Hepatocyte (in vitro differentiated cells): ENCODE measurements at regions not wholly inside any gene's neighbourhood (a gene's known extent, or its start where the extent isn't known, plus 50 kb on each side); places are given as distances from the start of the nearest gene placed in this dataset.

Source experiments
- DNase-seq: peaks from one replicate; pipeline ENCODE4 v3.0.0-alpha.2; 2016; ENCODE audit warnings: low spot score
- H2AFZ ChIP-seq: fragments of 200-600 bp; sonication (generic); 2 replicates; pipeline ENCODE4 v1.6.0; 2016; ENCODE audit warnings: antibody characterized with exemption, mild to moderate bottlenecking
- H3K27ac ChIP-seq: fragments of 200-600 bp; sonication (generic); 2 replicates; pipeline ENCODE4 v1.5.1; 2016; ENCODE audit warnings: mild to moderate bottlenecking
- H3K27me3 ChIP-seq: fragments of 200-600 bp; sonication (generic); 2 replicates; pipeline ENCODE4 v1.6.1; 2016
- H3K36me3 ChIP-seq: fragments of 200-600 bp; sonication (generic); replicated peaks from 2 replicates; pipeline ENCODE4 v1.5.1; 2016; ENCODE audit warnings: low read depth; ENCODE audit not compliant: insufficient read depth
- H3K4me1 ChIP-seq: fragments of 200-600 bp; sonication (generic); 2 replicates; pipeline ENCODE4 v1.5.1; 2016; ENCODE audit warnings: mild to moderate bottlenecking, moderate library complexity; ENCODE audit not compliant: insufficient read depth
- H3K4me2 ChIP-seq: fragments of 200-600 bp; sonication (generic); 2 replicates; pipeline ENCODE4 v1.6.0; 2016
- H3K4me3 ChIP-seq: fragments of 200-600 bp; sonication (generic); 2 replicates; pipeline ENCODE4 v1.5.1; 2016; ENCODE audit warnings: mild to moderate bottlenecking
- H3K79me2 ChIP-seq: fragments of 200-600 bp; sonication (generic); 2 replicates; pipeline ENCODE4 v1.6.0; 2017; ENCODE audit warnings: mild to moderate bottlenecking
- H3K9me2 ChIP-seq: fragments of 200-600 bp; sonication (generic); replicated peaks from 2 replicates; pipeline ENCODE4 v1.6.0; 2017; ENCODE audit warnings: mild to moderate bottlenecking; ENCODE audit not compliant: insufficient read depth
- H3K9me3 ChIP-seq: fragments of 200-600 bp; sonication (generic); 2 replicates; pipeline ENCODE4 v1.5.1; 2016; ENCODE audit warnings: low read depth, mild to moderate bottlenecking
- H4K20me1 ChIP-seq: fragments of 200-600 bp; sonication (generic); 2 replicates; pipeline ENCODE4 v1.6.0; 2016; ENCODE audit warnings: mild to moderate bottlenecking; ENCODE audit not compliant: insufficient read depth, poor library complexity, severe bottlenecking
- EZH2 ChIP-seq: fragments of 200-600 bp; sonication (generic); IDR thresholded peaks from 2 replicates; pipeline ENCODE4 v1.6.1; 2016; ENCODE audit warnings: antibody characterized with exemption, mild to moderate bottlenecking, borderline replicate concordance
- EZH2phosphoT487 ChIP-seq: fragments of 200-600 bp; sonication (generic); IDR thresholded peaks from one replicate; pipeline ENCODE4 v1.6.1; 2018; ENCODE audit warnings: antibody characterized with exemption, mild to moderate bottlenecking, low read depth, moderate library complexity; ENCODE audit not compliant: unreplicated experiment, severe bottlenecking
- WGBS: methylation state at CpG from one replicate; pipeline ENCODE4 v1.1.6; 2016; ENCODE audit warnings: low lambda C conversion rate; ENCODE audit errors: missing lambda C conversion rate; 5-methylcytosine and 5-hydroxymethylcytosine counted together
- TF ChIP-seq, protein P1 (sequence below): fragments of 200-600 bp; sonication (generic); IDR thresholded peaks from 2 replicates; pipeline ENCODE4 v1.5.1; 2016; ENCODE audit warnings: antibody characterized with exemption, mild to moderate bottlenecking; ENCODE audit not compliant: poor library complexity

DNA sequence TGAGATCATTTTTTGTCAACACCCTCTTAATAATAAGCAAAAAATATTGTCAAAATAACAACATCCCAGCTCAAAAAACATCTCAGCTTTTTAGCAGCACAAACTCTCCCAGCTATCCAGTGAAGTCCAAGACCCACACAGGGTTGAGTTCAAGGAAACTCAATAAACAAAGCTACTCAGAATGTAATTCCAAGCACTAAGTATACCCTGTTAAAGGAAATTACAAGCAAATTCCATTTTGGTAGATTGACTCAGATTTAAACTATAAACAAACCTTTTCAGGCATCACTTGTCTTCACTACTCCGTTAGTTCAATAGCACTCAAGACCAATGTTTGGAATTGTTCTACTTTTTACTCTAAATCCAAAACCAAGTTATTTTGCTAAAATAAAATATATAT, 506.0 kb upstream of the INTU start:
- Histone ChIP-seq H2AFZ (no peak overlapping the region), H3K9me3 (no peaks in the 10 kb centered on the region), H3K27ac (no peak overlapping the region), H3K79me2 (no peaks in the 10 kb centered on the region), H3K27me3 (no peaks in the 10 kb centered on the region), H4K20me1 (no peaks in the 10 kb centered on the region), H3K4me2 (no peak overlapping the region), H3K9me2 (no peaks in the 10 kb centered on the region), H3K4me1 (no peaks in the 10 kb centered on the region), H3K36me3 (no peaks in the 10 kb centered on the region), H3K4me3 (no peak overlapping the region)
- DNase-seq = no peak
- TF ChIP-seq EZH2phosphoT487 = no peak
- TF ChIP-seq, protein P1, sequence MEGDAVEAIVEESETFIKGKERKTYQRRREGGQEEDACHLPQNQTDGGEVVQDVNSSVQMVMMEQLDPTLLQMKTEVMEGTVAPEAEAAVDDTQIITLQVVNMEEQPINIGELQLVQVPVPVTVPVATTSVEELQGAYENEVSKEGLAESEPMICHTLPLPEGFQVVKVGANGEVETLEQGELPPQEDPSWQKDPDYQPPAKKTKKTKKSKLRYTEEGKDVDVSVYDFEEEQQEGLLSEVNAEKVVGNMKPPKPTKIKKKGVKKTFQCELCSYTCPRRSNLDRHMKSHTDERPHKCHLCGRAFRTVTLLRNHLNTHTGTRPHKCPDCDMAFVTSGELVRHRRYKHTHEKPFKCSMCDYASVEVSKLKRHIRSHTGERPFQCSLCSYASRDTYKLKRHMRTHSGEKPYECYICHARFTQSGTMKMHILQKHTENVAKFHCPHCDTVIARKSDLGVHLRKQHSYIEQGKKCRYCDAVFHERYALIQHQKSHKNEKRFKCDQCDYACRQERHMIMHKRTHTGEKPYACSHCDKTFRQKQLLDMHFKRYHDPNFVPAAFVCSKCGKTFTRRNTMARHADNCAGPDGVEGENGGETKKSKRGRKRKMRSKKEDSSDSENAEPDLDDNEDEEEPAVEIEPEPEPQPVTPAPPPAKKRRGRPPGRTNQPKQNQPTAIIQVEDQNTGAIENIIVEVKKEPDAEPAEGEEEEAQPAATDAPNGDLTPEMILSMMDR = no peak
- no peak for TF ChIP-seq EZH2
- WGBS = 80% methylated on average over 1 of the region's 1 CpG

- Histone ChIP-seq H3K4me2 (no peak overlapping the region), H2AFZ (no peak overlapping the region), H3K27me3 (no peaks in the 10 kb centered on the region), H3K4me3 (no peak overlapping the region), H3K4me1 (no peaks in the 10 kb centered on the region), H3K9me2 (no peaks in the 10 kb centered on the region), H3K79me2 (no peaks in the 10 kb centered on the region), H3K9me3 (no peaks in the 10 kb centered on the region), H3K27ac (no peak overlapping the region), H4K20me1 (no peaks in the 10 kb centered on the region), H3K36me3 (no peaks in the 10 kb centered on the region)
- WGBS = 73% methylated on average over 2 of the region's 2 CpGs
- DNase-seq = no peak
- no peak for TF ChIP-seq EZH2phosphoT487
- TF ChIP-seq, protein P1 = no peak
- no peak for TF ChIP-seq EZH2
These were observed 501.2 kb upstream of the INTU start for GRCh38 chr4:127131527-127131926.

DNA sequence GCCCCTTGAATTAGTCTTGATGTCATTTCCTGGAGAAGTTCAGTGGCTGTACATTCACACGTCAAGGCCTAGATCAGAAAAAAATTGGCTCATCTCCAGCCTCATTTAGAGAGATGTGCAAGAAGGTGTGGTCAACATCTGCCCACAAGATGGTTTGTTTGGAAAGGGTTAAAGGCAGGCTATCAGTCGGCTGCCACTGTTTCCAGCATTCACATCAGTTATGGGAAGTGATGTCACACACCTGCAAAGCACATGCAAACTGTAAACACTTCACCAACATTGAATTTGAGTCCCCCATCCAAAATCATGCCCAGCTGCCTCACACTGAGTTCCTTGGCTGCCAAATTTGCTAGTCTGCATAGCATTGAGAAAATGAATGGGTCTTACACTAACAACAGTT, 498.3 kb upstream of the INTU start:
- TF ChIP-seq EZH2 = no peak
- no peak for TF ChIP-seq EZH2phosphoT487
- TF ChIP-seq, protein P1 = no peak
- Histone ChIP-seq H2AFZ (no peak overlapping the region), H3K36me3 (no peaks in the 10 kb centered on the region), H3K79me2 (no peaks in the 10 kb centered on the region), H3K4me2 (no peak overlapping the region), H3K27ac (no peak overlapping the region), H4K20me1 (no peaks in the 10 kb centered on the region), H3K27me3 (no peaks in the 10 kb centered on the region), H3K4me3 (no peak overlapping the region), H3K9me2 (no peaks in the 10 kb centered on the region), H3K4me1 (no peaks in the 10 kb centered on the region), H3K9me3 (no peaks in the 10 kb centered on the region)
- WGBS = 38% methylated on average over 2 of the region's 2 CpGs
- DNase-seq = no peak

GRCh38 chr4:127138586-127138985, 494.2 kb upstream of the INTU start:
- H3K36me3 ChIP-seq = no peaks in the 10 kb centered on the region
- H3K4me2 ChIP-seq = no peak overlapping the region
- no peaks in the 10 kb centered on the region for H3K9me3 ChIP-seq
- WGBS = 84% methylated on average over 4 of the region's 4 CpGs
- no peak for TF ChIP-seq EZH2phosphoT487
- TF ChIP-seq, protein P1 = no peak
- no peak for TF ChIP-seq EZH2
- DNase-seq = no peak
- no peaks in the 10 kb centered on the region for H3K79me2 ChIP-seq
- no peak overlapping the region for H3K27ac ChIP-seq
- no peak overlapping the region for H3K4me3 ChIP-seq
- H4K20me1 ChIP-seq = no peaks in the 10 kb centered on the region
- H3K27me3 ChIP-seq = no peaks in the 10 kb centered on the region
- no peaks in the 10 kb centered on the region for H3K4me1 ChIP-seq
- no peak overlapping the region for H2AFZ ChIP-seq
- H3K9me2 ChIP-seq = no peaks in the 10 kb centered on the region
